ENCODE measurements at regions not wholly inside any gene's neighbourhood (a gene's known extent, or its start where the extent isn't known, plus 50 kb on each side); places are given as distances from the start of the nearest gene placed in this dataset.
A peak's percentile ranks its signal among the peaks of the same experiment; 100 is the strongest.

GRCh38 chr7:94272821-94273583 lies 121.7 kb upstream of the COL1A2 start:
- DNase-seq (ENCODE audit: low read depth in 2 of 2), result no peak

- no peak for DNase-seq (ENCODE audit: low read depth in 2 of 2)
Measured at GRCh38 chr7:94274828-94275227, 119.9 kb upstream of the COL1A2 start.

GRCh38 chr7:94276027-94276426 lies 118.7 kb upstream of the COL1A2 start:
- no peak for DNase-seq (ENCODE audit: low read depth in 2 of 2)

DNA sequence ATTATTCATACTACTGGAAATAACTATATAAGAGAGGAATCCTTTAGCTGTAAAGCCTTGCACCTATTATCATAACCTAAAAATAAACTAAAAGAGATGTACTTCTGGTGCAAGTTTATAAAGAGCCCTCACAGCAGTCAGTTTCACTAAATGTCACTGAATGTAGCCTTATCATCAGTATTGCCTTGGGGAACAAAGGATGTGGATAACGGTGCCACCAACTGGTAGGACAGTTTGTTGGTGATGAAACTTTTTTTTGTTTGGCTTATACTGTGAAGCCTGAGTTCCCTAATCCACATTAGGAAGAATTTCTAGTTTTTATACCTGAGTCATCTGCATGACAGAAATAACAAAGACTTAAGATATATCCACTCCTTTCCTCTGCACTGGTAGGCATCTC lies 117.9 kb upstream of the COL1A2 start:
- DNase-seq (ENCODE audit: low read depth in 2 of 2), result no peak

- DNase-seq (ENCODE audit: low read depth in 2 of 2), result no peak
Measured at GRCh38 chr7:94277236-94277635, 117.5 kb upstream of the COL1A2 start.

GRCh38 chr7:94280851-94281250 lies 113.8 kb upstream of the COL1A2 start:
- no peak for DNase-seq (ENCODE audit: low read depth in 2 of 2)

DNA sequence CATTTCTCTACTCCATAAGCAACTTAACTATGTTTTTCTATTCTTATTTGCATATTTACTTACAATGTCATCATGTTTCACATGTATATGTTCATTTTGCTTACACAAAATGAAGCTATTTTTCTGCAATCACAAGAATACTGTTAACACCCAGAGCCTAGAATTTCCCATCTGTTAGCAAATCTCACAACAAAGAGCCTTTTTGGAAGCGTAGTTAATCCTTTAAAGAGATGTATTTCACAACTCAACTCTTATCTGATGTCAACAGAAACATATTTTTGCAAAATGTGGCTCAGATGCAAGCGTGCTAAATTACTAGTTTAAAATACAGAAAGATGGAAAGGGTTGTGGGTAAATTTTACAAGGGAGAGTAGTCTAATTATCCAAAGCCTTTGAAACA lies 110.6 kb upstream of the COL1A2 start:
- no peak for DNase-seq (ENCODE audit: low read depth in 2 of 2)

DNA sequence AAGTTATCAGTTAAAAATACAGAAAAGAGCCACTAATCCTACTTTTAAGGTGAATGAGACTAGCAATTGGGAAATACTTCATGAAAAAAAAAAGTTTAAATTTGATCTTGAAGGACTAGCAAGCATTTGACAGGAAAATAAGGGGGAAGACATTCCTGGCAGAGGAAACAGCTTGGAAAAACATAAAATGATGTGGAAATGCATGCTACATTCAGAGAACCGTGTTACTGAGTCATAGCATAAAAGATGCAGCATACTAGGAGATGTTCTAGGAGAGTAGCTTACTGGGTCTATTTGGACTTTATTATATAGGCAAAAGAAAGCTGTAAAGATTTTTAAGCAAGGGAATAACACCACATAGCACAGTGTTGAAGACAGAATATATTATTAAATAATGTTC lies 108.6 kb upstream of the COL1A2 start:
- DNase-seq (ENCODE audit: low read depth in 2 of 2), result no peak

DNA sequence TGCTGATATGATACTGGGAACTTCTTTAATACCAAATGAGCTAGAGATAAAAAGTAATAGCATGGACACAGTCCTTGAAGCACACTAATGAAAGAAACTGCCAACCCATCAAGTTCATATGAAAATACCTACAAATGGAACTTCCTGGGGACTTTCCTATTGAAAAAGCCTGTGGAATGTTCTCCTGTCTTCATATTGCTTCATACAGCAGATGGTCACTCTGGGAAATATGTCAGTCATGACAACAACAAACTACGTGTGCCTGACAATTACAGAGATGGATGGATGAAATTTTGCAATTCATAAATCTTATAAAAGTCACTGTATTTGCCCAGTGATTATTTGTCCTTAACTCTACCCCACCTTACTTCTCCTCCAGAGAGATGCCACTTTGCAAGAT lies 106.6 kb upstream of the COL1A2 start:
- DNase-seq (ENCODE audit: low read depth in 2 of 2), result no peak

- peak in 1 of 2 experiments; percentile 70 for DNase-seq (ENCODE audit: low read depth in 2 of 2)
Measured at GRCh38 chr7:94289071-94289470, 105.6 kb upstream of the COL1A2 start.

- DNase-seq (ENCODE audit: low read depth in 2 of 2), result no peak
Measured at GRCh38 chr7:94294471-94295131, 100.1 kb upstream of the COL1A2 start.

DNA sequence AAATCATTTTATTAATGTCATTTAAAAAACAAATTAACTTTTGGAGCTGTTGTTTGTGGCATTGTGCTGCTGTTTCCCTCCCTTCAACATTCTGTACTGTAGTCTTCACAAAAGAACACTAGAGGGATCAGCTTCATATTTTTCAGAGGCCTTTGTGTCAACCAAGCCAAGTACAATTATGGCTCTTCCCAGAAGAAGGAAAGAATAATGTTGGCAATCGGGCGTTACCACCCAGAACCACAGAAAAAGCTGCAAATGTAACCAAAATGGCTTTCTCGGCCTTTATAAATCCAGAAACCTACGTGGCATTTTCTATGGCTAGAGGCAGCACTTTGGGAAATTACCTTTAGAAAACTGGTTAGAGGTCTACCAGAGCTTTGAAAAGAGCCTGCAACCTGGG lies 98.8 kb upstream of the COL1A2 start:
- DNase-seq (ENCODE audit: low read depth in 2 of 2), result peak; percentile 73 to 77

DNA sequence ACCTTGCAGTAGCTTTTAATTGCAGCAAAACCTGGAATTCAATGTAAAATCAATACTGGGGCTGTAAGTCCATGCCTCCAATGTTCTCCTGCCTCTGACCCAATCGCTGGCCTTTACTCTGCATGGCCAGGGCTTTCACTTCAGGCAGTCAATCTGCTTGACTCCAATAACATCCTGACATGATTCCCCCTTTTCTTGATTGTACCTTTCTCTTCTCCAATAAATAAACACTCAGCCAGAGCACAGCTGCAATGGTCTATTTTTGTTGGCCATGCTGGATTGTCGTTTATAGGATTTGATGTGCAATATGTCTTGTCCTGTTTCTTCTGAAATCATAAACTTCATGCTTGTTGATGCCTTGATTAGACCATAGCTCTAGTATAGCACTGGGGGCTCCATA lies 97.8 kb upstream of the COL1A2 start:
- no peak for DNase-seq (ENCODE audit: low read depth in 2 of 2)

GRCh38 chr7:94297397-94297838 lies 97.3 kb upstream of the COL1A2 start:
- peak; percentile 97 to 98 for DNase-seq (ENCODE audit: low read depth in 2 of 2)

DNA sequence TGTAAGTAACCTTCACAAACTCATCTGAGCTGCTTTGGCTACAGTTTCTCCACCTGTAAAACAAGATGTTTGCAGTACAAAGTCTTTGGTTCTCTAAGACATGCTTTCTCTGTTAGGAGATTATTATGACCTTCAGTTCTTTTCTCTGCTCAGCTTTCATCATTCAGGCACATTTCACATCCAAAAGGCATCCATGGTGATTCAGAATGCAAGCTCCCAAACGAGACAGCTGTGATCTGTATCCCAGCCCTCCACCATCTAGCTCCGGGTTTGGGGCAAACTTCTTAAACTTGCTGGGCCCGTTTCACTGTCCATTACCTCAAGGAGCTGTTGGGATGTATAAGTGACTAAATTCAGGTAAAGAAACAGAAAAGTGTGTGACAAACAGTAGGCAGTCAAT lies 95.8 kb upstream of the COL1A2 start:
- peak in 1 of 2 experiments; percentile 50 for DNase-seq (ENCODE audit: low read depth in 2 of 2)

DNA sequence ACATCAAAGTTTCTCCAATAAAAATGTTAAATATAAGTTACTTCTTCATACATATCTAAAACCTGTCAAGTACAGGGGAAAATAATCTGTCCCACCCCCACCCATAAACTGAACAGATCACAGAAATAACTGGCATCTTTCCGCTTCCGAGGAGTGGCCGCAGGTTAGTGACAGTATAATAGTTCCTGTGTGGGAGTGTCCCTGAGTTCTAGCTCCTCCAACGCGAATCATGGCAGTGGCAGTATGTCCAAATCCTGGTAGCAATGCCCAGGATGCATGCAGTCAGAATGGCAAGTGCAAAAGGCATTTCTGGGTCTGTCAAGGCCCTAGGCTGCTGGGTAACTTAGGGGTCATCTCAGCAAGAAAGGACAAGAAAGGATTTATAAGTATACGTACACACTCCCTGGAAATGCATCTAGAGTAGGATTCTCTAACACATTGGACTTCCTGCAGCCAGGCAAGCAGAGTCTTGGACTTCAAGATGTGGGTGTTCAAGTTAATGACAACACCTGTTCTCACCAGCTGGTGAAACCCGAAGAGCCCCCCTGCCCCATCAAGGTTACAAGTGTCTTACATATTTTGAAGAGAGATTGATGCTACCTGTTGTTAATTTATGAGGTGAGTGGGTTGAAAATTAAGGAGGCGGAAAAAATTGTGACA lies 94.4 kb upstream of the COL1A2 start:
- no peak for DNase-seq (ENCODE audit: low read depth in 2 of 2)

DNA sequence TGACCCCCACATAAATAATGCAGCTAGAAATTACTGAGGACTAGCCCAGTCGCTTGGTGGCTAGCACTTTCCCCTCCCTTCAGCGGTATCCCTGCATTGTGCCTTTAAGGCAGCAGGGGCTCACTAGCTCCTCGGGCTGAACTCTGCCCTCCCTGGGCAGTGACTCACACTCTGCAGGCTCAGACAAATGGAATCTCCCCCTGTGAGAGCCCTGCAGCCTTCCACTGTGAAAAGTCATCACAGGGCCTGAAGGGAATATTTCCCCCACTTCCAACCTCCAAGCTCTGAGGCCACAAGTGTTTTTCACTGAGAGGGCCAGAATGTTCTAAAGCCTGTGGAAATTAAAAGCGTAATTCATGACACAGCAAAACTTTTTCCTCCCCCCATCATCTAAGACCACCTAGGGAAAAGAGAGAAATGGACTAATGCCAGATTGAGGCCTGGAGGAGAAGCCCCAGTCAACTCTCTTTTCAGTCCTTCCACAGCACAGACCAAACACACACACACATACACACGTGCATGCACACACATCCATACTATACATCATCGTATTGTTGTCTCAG lies 93.6 kb upstream of the COL1A2 start:
- DNase-seq (ENCODE audit: low read depth in 2 of 2), result peak; percentile 94

DNA sequence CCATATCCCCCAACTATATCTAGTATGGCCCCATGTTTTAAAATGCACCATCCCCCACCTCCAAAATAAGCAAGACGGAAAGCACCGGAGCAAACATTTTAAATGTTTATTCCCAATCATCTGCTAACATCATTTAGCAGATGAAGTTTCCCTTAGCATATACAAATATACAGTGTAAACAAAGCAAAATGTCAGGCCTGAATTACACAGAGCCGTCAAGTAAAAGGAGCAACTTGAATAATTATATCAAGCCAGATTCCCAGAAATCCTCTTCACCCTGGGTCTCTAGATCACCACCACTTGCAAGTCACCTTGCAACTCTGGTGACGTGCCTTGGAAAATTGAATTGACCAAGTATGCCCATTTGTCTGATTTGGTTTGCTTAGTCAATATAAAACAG lies 91.6 kb upstream of the COL1A2 start:
- DNase-seq (ENCODE audit: low read depth in 2 of 2), result no peak

DNA sequence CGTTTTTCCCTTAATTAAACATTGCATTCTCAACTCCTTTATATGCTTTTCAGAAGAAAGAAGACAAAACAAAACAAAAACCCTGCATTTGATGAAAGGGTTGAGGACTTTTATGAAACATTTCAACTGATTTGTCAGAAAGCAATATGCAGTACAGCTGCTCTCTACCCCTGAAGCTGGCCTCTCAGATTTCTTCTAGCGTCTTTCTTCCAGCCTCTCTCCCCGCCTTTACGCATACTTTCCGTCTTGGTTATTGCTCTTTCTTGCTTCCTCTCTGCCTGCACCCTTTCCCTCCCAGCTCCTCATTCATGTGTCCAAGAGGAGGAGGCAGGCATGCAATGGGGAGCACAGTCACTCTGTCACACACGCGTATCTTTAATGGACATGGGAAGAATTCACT lies 91.0 kb upstream of the COL1A2 start:
- peak; percentile 68 to 72 for DNase-seq (ENCODE audit: low read depth in 2 of 2)

DNA sequence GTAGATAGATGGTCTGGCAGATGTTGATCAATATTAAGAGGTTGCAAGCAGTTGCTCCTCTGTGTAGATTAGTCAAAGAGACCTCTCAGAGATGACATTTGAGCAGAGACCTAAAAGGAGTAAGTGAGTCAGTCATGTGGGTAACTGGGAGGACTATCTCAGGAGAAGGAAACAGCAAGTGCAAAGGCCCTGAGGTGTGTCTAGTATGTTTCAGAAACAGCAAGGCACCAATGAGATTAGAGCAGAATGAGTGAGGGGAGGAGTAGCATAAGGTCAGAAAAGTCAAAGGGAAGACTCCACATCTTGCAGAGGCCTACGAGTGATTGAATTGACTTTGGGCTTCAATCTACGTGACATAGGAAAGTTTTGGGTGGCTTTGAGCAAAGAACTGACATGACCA lies 89.8 kb upstream of the COL1A2 start:
- no peak for DNase-seq (ENCODE audit: low read depth in 2 of 2)

DNA sequence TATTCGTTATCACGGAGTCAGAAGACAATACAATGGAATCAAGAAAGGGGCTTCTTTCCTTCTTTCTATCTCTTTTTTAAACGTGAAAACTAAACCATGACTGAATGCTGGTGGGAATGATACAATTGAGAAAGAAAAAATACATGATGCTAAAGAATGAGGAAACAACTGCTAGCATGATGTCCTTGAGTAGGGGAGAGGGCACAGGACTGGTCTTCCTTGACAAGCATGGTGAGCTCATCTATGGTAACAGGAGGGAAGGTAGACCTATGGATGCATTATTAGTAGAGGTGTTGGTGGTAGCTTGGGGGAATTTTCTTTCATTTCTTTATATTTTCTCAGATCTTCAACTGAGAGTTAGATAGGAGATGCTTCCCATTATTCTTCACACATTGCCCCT lies 88.9 kb upstream of the COL1A2 start:
- no peak for DNase-seq (ENCODE audit: low read depth in 2 of 2)

DNA sequence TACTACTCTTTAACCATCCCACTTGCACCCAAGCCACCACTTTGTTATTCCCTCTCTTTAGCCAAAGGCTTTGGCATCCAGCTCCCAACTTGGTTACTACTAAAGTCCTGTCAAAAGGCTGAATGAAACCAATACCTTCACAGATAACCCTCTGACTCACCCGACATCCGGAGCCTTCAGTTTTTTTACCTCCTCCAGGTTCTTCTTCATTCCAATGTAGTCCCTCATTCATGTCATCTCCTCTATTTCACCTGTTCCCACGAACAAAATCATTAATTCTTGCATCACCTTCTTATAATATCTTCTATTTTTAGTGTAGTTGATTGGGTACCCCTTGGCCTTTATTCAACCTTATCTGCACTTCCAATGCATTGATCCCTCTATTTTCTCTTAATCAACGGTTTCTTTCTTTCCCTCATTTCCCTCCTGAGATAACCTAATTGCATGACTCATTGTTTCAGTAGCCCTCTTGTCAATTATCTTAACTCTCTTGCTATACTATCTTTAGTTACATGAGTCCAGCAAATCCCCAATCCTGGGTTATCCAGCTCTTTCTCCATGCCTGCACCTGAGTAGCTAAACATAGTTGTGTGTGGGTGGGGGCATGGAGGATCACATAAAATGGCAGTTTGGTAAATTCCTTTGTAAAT lies 87.2 kb upstream of the COL1A2 start:
- DNase-seq (ENCODE audit: low read depth in 2 of 2), result no peak

Measured in fibroblast of skin of left biceps (primary cell).